CD14-positive monocyte (primary cell): ENCODE measurements at regions not wholly inside any gene's neighbourhood (a gene's known extent, or its start where the extent isn't known, plus 50 kb on each side); places are given as distances from the start of the nearest gene placed in this dataset.

Experiments used
- DNase-seq, 3 donors: peaks; one replicate each; pipeline ENCODE4 v3.0.0-alpha.2; 2011 to 2022
- H2AFZ ChIP-seq: 2 replicates; pipeline ENCODE4 v1.6.0; 2012; ENCODE audit warnings: mild to moderate bottlenecking, low read depth, low read length, inconsistent platforms; ENCODE audit not compliant: insufficient read depth, poor library complexity, severe bottlenecking
- H3K27ac ChIP-seq, 2 donors: 1 replicate in 1 of 2; 2 replicates in 1 of 2; pipeline ENCODE4 v1.5.1; 2012 to 2013; ENCODE audit warnings: low read length in 2 of 2, control low read depth in 1 of 2, inconsistent platforms in 1 of 2, low read depth in 1 of 2, mild to moderate bottlenecking in 1 of 2
- H3K27me3 ChIP-seq, 2 donors: one replicate each; pipeline versions ENCODE4 v1.6.0 to v1.6.1; 2011 to 2013; ENCODE audit warnings: low read length in 2 of 2; ENCODE audit not compliant: control insufficient read depth in 2 of 2, insufficient read depth in 2 of 2
- H3K36me3 ChIP-seq, 2 donors: replicated peaks in 1 of 2; 1 replicate in 1 of 2; 2 replicates in 1 of 2; pipeline versions ENCODE4 v1.5.1 to v1.6.1; 2012 to 2013; ENCODE audit warnings: low read length in 2 of 2, control low read depth in 1 of 2, inconsistent platforms in 1 of 2, mild to moderate bottlenecking in 1 of 2; ENCODE audit not compliant: insufficient read depth in 2 of 2, control insufficient read depth in 1 of 2
- H3K4me1 ChIP-seq, 2 donors: 1 replicate in 1 of 2; 2 replicates in 1 of 2; pipeline versions ENCODE4 v1.5.1 to v1.6.1; 2012 to 2013; ENCODE audit warnings: low read length in 2 of 2, control low read depth in 1 of 2, inconsistent platforms in 1 of 2, mild to moderate bottlenecking in 1 of 2, moderate library complexity in 1 of 2; ENCODE audit not compliant: insufficient read depth in 2 of 2, control insufficient read depth in 1 of 2
- H3K4me2 ChIP-seq: replicated peaks from 2 replicates; pipeline ENCODE3; 2012; ENCODE audit warnings: low read length, moderate library complexity, mild to moderate bottlenecking; ENCODE audit not compliant: poor library complexity, severe bottlenecking; ENCODE audit errors: extremely low read depth
- H3K4me3 ChIP-seq, 3 experiments: fragments of 200-600 bp in 1 of 3; sonication (generic) in 1 of 3; replicated peaks in 1 of 3; 1 replicate in 2 of 3; 2 replicates in 1 of 3; pipeline ENCODE4 v1.5.1; 2011 to 2013; ENCODE audit warnings: low read length in 3 of 3, mild to moderate bottlenecking in 3 of 3, control low read depth in 2 of 3, low read depth in 2 of 3, inconsistent platforms in 1 of 3, moderate library complexity in 1 of 3
- H3K79me2 ChIP-seq: 2 replicates; pipeline ENCODE4 v1.6.0; 2012; ENCODE audit warnings: mild to moderate bottlenecking, control low read depth, inconsistent platforms, low read length, moderate library complexity; ENCODE audit not compliant: insufficient read depth
- H3K9ac ChIP-seq: 2 replicates; pipeline ENCODE4 v1.6.0; 2017; ENCODE audit warnings: low read length, mild to moderate bottlenecking; ENCODE audit not compliant: insufficient read depth, poor library complexity, severe bottlenecking
- H3K9me3 ChIP-seq, 2 donors: replicated peaks in 1 of 2; 1 replicate in 1 of 2; 2 replicates in 1 of 2; pipeline versions ENCODE4 v1.5.1 to v1.6.1; 2012 to 2013; ENCODE audit warnings: low read length in 2 of 2, control low read depth in 1 of 2; ENCODE audit not compliant: control insufficient read depth in 1 of 2, insufficient read depth in 1 of 2
- H4K20me1 ChIP-seq: 2 replicates; pipeline ENCODE4 v1.6.0; 2012; ENCODE audit warnings: mild to moderate bottlenecking, low read length, control low read depth, moderate library complexity; ENCODE audit not compliant: insufficient read depth
- H3K27ac Mint-ChIP-seq, 7 donors: one replicate each; pipeline ENCODE4 v1.8.0; 2020; ENCODE audit warnings: mild to moderate bottlenecking in 7 of 7, mixed read lengths in 7 of 7, moderate library complexity in 6 of 7, inconsistent platforms in 2 of 7
- H3K27me3 Mint-ChIP-seq, 3 donors: one replicate each; pipeline ENCODE4 v1.8.0; 2021 to 2022; ENCODE audit warnings: low read depth in 3 of 3, mild to moderate bottlenecking in 3 of 3, mixed read lengths in 3 of 3, moderate library complexity in 3 of 3, inconsistent platforms in 1 of 3
- H3K36me3 Mint-ChIP-seq, 2 donors: one replicate each; pipeline ENCODE4 v1.8.0; 2020; ENCODE audit warnings: mixed read lengths in 2 of 2, inconsistent platforms in 1 of 2, mild to moderate bottlenecking in 1 of 2
- H3K4me1 Mint-ChIP-seq: one replicate; pipeline ENCODE4 v1.8.0; 2020; ENCODE audit warnings: mild to moderate bottlenecking, mixed read lengths
- H3K4me3 Mint-ChIP-seq, 2 donors: one replicate each; pipeline ENCODE4 v1.8.0; 2020; ENCODE audit warnings: mild to moderate bottlenecking in 2 of 2, mixed read lengths in 2 of 2, moderate library complexity in 1 of 2
- H3K9me3 Mint-ChIP-seq, 7 donors: one replicate each; pipeline ENCODE4 v1.8.0; 2020 to 2022; ENCODE audit warnings: mixed read lengths in 7 of 7, mild to moderate bottlenecking in 6 of 7, moderate library complexity in 6 of 7, inconsistent platforms in 2 of 7
- WGBS: methylation state at CpG from one replicate; pipeline ENCODE4 v1.1.5; 2013; ENCODE audit warnings: missing lambda C conversion rate; ENCODE audit not compliant: insufficient coverage; 5-methylcytosine and 5-hydroxymethylcytosine counted together
- intact Hi-C, 2 donors: fragments of 100-400 bp; cut with micrococcal nuclease; formaldehyde crosslinking; loops; one replicate each; pipeline versions ENCODE4 v1.15.0 to v1.15.1; 2023
- TF ChIP-seq, protein P1 (sequence below): fragments of 200-600 bp; IDR thresholded peaks from one replicate; pipeline ENCODE4 v1.8.0; 2022; ENCODE audit warnings: antibody characterized with exemption, mild to moderate bottlenecking

- Mint-ChIP-seq H3K4me1 (no peaks in the 10 kb centered on the region), H3K9me3 (no peaks in the 10 kb centered on the region), H3K36me3 (no peaks in the 10 kb centered on the region), H3K27me3 (peaks cover 5 to 6% (median 6%) of the 10 kb centered on the region in 3 donors), H3K27ac (no peak overlapping the region), H3K4me3 (no peak overlapping the region)
- Histone ChIP-seq H4K20me1 (no peaks in the 10 kb centered on the region), H3K9me3 (no peaks in the 10 kb centered on the region), H3K9ac (no peak overlapping the region), H3K36me3 (no peaks in the 10 kb centered on the region), H3K4me1 (no peaks in the 10 kb centered on the region), H3K4me2 (no peak overlapping the region), H3K79me2 (no peaks in the 10 kb centered on the region), H3K27ac (no peak overlapping the region), H2AFZ (no peak overlapping the region), H3K4me3 (no peak overlapping the region), H3K27me3 (peaks cover 0 to 2% of the 10 kb centered on the region in 2 donors)
- DNase-seq: no peak
- intact Hi-C loops: no loop called here
- TF ChIP-seq, protein P1, sequence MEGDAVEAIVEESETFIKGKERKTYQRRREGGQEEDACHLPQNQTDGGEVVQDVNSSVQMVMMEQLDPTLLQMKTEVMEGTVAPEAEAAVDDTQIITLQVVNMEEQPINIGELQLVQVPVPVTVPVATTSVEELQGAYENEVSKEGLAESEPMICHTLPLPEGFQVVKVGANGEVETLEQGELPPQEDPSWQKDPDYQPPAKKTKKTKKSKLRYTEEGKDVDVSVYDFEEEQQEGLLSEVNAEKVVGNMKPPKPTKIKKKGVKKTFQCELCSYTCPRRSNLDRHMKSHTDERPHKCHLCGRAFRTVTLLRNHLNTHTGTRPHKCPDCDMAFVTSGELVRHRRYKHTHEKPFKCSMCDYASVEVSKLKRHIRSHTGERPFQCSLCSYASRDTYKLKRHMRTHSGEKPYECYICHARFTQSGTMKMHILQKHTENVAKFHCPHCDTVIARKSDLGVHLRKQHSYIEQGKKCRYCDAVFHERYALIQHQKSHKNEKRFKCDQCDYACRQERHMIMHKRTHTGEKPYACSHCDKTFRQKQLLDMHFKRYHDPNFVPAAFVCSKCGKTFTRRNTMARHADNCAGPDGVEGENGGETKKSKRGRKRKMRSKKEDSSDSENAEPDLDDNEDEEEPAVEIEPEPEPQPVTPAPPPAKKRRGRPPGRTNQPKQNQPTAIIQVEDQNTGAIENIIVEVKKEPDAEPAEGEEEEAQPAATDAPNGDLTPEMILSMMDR: no peak
- no CpG with 5 or more reads among the region's 3 CpGs for WGBS
Measured at GRCh38 chr15:60161704-60162103, 157.6 kb downstream of the FOXB1 start.

- no peaks in the 10 kb centered on the region for H3K36me3 Mint-ChIP-seq
- H3K27ac ChIP-seq: no peak overlapping the region
- intact Hi-C loops: no loop called here
- no peak overlapping the region for H3K4me2 ChIP-seq
- H3K9ac ChIP-seq: no peak overlapping the region
- 79% methylated on average over 5 of the region's 7 CpGs for WGBS
- H3K9me3 Mint-ChIP-seq: no peaks in the 10 kb centered on the region
- H3K4me1 Mint-ChIP-seq: no peaks in the 10 kb centered on the region
- DNase-seq: no peak
- H2AFZ ChIP-seq: no peak overlapping the region
- H3K4me3 Mint-ChIP-seq: no peak overlapping the region
- H3K79me2 ChIP-seq: no peaks in the 10 kb centered on the region
- TF ChIP-seq, protein P1: no peak
- H3K4me3 ChIP-seq: no peak overlapping the region
- no peaks in the 10 kb centered on the region for H4K20me1 ChIP-seq
- H3K4me1 ChIP-seq: no peaks in the 10 kb centered on the region
- no peaks in the 10 kb centered on the region for H3K9me3 ChIP-seq
- H3K27me3 Mint-ChIP-seq: peaks cover 5 to 7% (median 6%) of the 10 kb centered on the region in 3 donors
- H3K27me3 ChIP-seq: no peaks in the 10 kb centered on the region
- no peak overlapping the region for H3K27ac Mint-ChIP-seq
- no peaks in the 10 kb centered on the region for H3K36me3 ChIP-seq
Measured at GRCh38 chr15:60162251-60162967, 158.3 kb downstream of the FOXB1 start.
